ENCODE measurements at regions not wholly inside any gene's neighbourhood (a gene's known extent, or its start where the extent isn't known, plus 50 kb on each side); places are given as distances from the start of the nearest gene placed in this dataset.

- DNase-seq = no peak
Measured at GRCh38 chr7:13518738-13519137, 470.7 kb downstream of the ETV1 start.

DNA sequence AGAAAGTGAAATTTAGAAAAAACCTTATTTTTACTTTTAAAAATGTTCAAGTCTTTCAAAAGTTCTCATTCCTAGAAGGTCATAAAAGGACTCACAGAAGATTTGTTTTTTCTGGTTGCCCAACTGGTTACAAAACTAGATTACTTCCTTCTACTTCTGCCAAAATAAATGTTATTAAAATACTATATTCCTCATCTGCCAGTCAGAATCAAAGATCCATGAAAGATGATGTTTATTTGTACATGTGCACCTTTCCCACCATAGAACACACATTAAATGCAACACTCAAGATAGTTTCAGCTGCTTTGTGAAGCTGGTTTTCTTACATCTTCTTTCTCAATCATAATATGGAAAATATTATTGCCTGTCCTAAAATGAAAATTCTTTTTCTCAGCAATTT lies 465.4 kb downstream of the ETV1 start:
- no peak for DNase-seq

- no peak for DNase-seq
Measured at GRCh38 chr7:13532028-13532753, 457.3 kb downstream of the ETV1 start.

- no peak for DNase-seq
Measured at GRCh38 chr7:13538669-13539068, 450.8 kb downstream of the ETV1 start.

- DNase-seq = no peak
Measured at GRCh38 chr7:13540429-13540828, 449.0 kb downstream of the ETV1 start.

- DNase-seq = no peak
Measured at GRCh38 chr7:13541326-13541725, 448.1 kb downstream of the ETV1 start.

DNA sequence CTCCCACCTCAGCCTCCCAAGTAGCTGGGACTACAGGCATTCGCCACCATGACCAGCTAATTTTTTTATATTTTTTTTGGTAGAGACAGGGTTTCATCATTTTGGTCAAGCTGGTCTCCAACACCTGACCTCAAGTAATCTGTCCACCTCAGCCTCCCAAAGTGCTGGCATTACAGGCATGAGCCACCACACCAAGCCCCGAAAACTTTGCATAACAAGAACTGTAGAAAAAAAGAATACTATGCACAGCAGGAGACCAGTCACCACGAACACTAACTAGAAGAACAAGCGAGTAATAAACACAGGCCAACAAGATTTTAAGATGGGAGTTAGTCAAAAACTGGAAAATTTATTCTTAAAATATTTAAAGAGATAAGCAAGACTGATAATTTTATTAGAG lies 447.0 kb downstream of the ETV1 start:
- no peak for DNase-seq

- no peak for DNase-seq
Measured at GRCh38 chr7:13551503-13551902, 438.0 kb downstream of the ETV1 start.

DNA sequence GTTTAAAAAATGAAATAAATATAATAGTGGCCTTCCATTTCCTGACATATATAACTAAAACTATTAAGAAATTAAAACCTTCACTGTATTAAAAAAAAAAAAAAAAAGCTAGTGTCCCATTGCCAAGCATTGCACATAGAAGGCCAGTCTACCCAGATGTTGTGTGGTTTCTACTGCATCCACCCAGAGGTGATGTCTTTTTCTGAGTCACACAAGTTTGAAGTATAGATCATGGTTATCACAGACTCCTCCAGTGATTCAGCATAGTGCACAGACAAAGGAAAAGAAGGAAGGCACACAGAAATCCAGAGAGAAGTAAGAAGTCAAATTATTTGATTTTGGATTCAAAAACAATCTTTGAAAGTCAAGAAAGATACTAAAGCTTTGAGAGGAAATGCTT lies 429.0 kb downstream of the ETV1 start:
- no peak for DNase-seq

- DNase-seq = no peak
Measured at GRCh38 chr7:13563257-13563656, 426.2 kb downstream of the ETV1 start.

DNA sequence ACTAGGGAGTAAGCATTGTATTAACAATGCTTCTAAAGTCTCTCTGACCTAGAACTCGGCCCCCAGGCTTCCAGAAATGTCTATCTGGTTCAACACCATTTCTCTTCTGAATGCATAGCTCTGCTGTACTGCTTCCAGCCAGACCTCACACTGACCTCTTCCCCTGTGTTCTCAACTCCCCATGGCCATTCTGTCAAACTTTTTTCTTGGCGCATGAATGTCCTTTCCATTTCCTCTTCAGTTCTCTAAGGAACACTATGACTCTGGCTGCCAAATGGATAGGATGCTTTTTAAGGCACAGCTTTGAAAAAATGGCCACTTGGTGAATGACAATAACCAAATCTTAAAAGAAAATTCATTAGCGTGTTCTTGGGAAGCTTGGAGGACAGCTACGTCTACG lies 425.8 kb downstream of the ETV1 start:
- DNase-seq = no peak

DNA sequence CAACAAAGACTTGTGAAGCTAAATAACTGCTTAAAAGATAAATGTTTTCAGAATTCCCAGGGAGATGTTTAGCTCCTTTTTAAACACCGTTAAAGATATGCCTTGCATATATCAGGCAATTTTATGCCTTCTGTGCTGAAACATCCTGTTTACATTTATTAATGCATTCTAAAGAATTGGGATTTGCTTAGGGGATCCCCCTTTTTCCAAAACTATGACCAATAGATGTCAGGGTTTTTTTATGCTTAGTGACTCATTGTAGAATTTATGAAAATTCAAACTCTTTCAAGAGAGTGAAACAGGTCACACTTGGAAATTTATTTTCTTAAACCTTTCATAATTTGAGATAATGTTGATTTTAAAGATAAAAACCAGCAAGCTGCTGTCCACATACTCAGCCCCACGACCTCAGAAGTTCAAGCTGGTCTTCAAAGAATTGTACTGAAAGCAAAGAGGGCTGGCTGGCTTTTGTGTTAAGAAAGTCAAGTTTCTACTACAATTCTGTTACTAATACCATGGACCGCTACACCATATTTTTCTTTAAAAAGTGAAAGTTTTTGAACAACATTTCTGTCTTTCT lies 411.8 kb downstream of the ETV1 start:
- no peak for DNase-seq

DNA sequence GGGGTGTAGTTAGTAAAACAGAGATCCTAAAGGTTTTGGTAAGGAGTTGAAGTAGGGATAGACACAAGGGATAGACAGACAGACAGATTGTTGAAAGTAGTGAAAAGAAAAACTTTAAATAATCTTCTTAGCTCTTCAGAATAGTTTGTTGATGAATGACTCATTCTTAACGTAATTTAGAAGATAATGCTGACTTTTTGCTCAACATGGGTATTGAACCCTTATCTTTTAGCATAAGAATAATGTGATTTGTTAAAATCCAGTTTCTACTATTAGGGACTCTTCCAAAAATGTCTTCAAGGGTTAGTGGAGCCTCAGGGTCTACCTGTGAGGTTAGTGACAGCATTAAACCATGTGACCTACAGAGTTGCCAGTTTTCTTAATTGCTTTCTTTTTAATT lies 411.2 kb downstream of the ETV1 start:
- DNase-seq = no peak

DNA sequence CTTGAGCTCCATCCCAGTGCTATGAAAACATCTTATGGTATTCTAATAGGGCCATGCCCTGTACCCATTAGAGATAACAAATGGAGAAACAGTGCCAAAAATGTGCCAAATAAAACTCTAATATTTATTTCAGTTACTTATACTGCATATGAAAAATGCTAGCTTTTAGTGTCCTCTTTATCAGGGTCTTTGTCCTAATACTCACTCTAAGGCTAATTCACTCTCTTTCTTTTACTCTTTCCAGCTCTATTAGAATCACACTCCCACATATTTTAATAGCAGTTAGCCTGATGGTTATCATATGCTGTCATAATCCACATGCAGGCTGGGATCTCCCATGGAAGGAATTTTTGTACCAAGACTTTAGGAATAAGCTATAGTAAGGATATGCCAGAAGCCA lies 408.4 kb downstream of the ETV1 start:
- no peak for DNase-seq

GRCh38 chr7:13593854-13594253 lies 395.6 kb downstream of the ETV1 start:
- no peak for DNase-seq

DNA sequence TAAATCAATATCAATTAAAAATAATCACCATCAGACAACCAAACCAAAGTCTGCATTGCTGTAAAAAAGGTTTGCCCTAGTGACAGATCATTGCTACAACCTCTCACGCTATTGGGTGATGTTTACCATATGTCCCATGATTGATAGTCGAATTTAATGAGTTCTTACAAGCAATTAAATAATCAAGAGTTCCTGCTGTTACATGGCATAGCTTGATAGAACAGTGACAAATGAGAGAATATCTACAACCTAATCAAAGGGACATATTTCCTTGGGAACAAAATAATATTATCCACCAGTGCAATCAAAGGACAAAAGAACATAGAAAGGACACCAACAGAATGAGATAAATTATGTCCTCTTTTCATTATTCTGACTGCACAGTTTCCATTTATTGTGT lies 387.4 kb downstream of the ETV1 start:
- DNase-seq = no peak

GRCh38 chr7:13603016-13603415 lies 386.4 kb downstream of the ETV1 start:
- no peak for DNase-seq

DNA sequence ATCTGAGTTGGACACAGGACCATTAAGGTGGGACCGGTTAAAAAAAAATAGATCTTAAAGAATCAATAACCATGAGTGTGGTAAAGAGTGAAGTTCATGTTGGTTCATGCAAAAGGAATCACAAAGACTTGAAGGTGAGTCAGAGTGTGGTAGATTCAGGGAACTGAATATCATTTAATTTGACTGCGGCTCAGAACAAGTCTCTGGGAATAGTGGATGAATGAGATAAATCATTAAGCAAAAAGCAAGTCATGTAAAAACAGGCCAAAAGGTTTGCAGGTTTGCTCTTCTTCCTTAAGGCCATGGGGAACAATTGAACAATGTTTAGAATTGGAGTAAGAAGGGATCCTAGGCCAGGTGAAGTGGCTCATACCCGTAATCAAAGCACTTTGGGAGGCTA lies 385.8 kb downstream of the ETV1 start:
- no peak for DNase-seq

DNA sequence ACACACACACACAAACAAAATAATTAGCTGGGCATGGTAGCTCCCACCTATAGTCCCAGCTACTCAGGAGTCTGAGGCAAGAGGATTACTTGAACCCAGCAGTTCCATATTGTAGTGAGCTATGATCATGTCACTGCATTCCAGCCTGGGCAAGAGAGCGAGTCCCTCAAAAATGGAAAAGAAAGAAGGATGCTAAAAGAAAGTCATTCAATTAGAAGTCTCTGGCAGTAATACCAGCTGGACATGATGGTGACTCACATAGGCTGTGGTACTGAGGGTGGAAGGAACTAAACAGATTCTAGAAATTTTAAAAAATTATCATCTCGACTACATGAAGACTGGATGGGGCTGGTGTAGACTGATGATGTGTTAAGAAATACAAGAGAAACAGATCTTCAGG lies 385.3 kb downstream of the ETV1 start:
- no peak for DNase-seq

DNA sequence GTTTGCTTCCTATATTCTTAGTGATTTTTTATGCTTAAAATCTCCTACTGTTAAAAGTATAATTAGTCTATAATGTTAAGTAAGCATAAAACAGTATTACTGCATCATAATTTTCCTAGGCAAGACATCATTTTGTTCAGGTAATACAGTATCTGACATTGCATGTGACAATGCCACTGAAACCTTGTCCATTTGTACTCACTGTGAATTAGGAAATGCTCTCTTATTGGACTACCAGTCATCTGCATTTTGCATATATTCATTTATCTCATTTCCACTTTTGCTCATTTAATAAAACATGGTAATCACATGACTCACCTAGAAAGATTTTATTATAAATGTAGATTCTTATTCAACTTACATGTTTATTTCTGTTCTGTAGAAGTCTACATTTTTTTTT lies 379.1 kb downstream of the ETV1 start:
- no peak for DNase-seq

- DNase-seq = no peak
Measured at GRCh38 chr7:13615679-13616078, 373.8 kb downstream of the ETV1 start.

DNA sequence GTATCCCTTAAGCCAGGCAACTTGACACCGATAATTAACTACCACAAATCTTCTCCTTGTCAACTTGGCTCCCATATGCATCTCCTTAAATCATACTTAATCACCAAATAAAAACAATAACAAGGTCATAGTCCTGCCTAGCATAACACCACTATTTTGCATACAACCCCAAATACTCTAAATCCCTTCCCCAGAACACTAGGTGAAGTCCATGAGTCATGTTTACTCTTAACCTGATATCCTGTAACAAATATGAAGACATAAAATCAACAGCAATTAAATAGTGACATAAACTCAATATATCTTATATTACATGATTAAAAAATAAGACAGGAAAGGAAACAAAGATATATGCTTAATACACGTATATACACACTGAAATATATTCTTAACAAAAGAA lies 362.0 kb downstream of the ETV1 start:
- DNase-seq = no peak

- DNase-seq = no peak
Measured at GRCh38 chr7:13628239-13629001, 361.0 kb downstream of the ETV1 start.

Data from midbrain (tissue), 1 donor.